ENCODE measurements at regions not wholly inside any gene's neighbourhood (a gene's known extent, or its start where the extent isn't known, plus 50 kb on each side); places are given as distances from the start of the nearest gene placed in this dataset.

GRCh38 chr5:110250355-110250754 is 476.1 kb downstream of the TMEM232 start:
- Histone ChIP-seq H3K36me3 (no peaks in the 10 kb centered on the region), H3K4me3 (no peak overlapping the region), H3K27me3 (no peaks in the 10 kb centered on the region), H3K9me3 (no peaks in the 10 kb centered on the region), H3K27ac (no peak overlapping the region), H3K4me1 (no peaks in the 10 kb centered on the region)
- 56% methylated on average over 1 of the region's 1 CpG for WGBS, 2 donors
- no peak for TF ChIP-seq EP300 (IDR thresholded peaks at IDR 0.05)
- TF ChIP-seq CTCF (IDR thresholded peaks at IDR 0.05): no peak
- TF ChIP-seq POLR2A (IDR thresholded peaks at IDR 0.05): no peak
- no peak for DNase-seq (ENCODE audit: low spot score in 2 of 2)

GRCh38 chr5:110250755-110251154 is 475.7 kb downstream of the TMEM232 start:
- Histone ChIP-seq H3K4me1 (no peaks in the 10 kb centered on the region), H3K27ac (no peak overlapping the region), H3K27me3 (no peaks in the 10 kb centered on the region), H3K36me3 (no peaks in the 10 kb centered on the region), H3K9me3 (no peaks in the 10 kb centered on the region), H3K4me3 (no peak overlapping the region)
- no peak for DNase-seq (ENCODE audit: low spot score in 2 of 2)
- no peak for TF ChIP-seq POLR2A (IDR thresholded peaks at IDR 0.05)
- TF ChIP-seq EP300 (IDR thresholded peaks at IDR 0.05): no peak
- no peak for TF ChIP-seq CTCF (IDR thresholded peaks at IDR 0.05)

GRCh38 chr5:110251366-110251765 is 475.1 kb downstream of the TMEM232 start:
- Histone ChIP-seq H3K27ac (no peak overlapping the region), H3K36me3 (no peaks in the 10 kb centered on the region), H3K27me3 (no peaks in the 10 kb centered on the region), H3K9me3 (no peaks in the 10 kb centered on the region), H3K4me3 (no peak overlapping the region), H3K4me1 (no peaks in the 10 kb centered on the region)
- 87 to 89% methylated on average over 2 of the region's 2 CpGs for WGBS, 2 donors
- no peak for TF ChIP-seq EP300 (IDR thresholded peaks at IDR 0.05)
- TF ChIP-seq CTCF (IDR thresholded peaks at IDR 0.05): no peak
- TF ChIP-seq POLR2A (IDR thresholded peaks at IDR 0.05): no peak
- DNase-seq (ENCODE audit: low spot score in 2 of 2): no peak

- no peaks in the 10 kb centered on the region for H3K4me1 ChIP-seq
- TF ChIP-seq EP300 (IDR thresholded peaks at IDR 0.05): no peak
- TF ChIP-seq POLR2A (IDR thresholded peaks at IDR 0.05): no peak
- TF ChIP-seq CTCF (IDR thresholded peaks at IDR 0.05): no peak
- no peaks in the 10 kb centered on the region for H3K27me3 ChIP-seq
- no peak overlapping the region for H3K4me3 ChIP-seq
- no peaks in the 10 kb centered on the region for H3K9me3 ChIP-seq
- DNase-seq (ENCODE audit: low spot score in 2 of 2): no peak
- H3K27ac ChIP-seq: no peak overlapping the region
- no peaks in the 10 kb centered on the region for H3K36me3 ChIP-seq
- WGBS, 2 donors: 54 to 68% methylated on average over 1 of the region's 1 CpG
Observed at GRCh38 chr5:110255194-110255593, 471.3 kb downstream of the TMEM232 start.

GRCh38 chr5:110256298-110256697 is 470.2 kb downstream of the TMEM232 start:
- Histone ChIP-seq H3K9me3 (no peaks in the 10 kb centered on the region), H3K27ac (no peak overlapping the region), H3K36me3 (no peaks in the 10 kb centered on the region), H3K4me1 (no peaks in the 10 kb centered on the region), H3K27me3 (no peaks in the 10 kb centered on the region), H3K4me3 (no peak overlapping the region)
- TF ChIP-seq EP300 (IDR thresholded peaks at IDR 0.05): no peak
- no peak for TF ChIP-seq POLR2A (IDR thresholded peaks at IDR 0.05)
- TF ChIP-seq CTCF (IDR thresholded peaks at IDR 0.05): no peak
- WGBS, 2 donors: 40 to 42% methylated on average over 2 of the region's 2 CpGs
- no peak for DNase-seq (ENCODE audit: low spot score in 2 of 2)
